ENCODE measurements at regions not wholly inside any gene's neighbourhood (a gene's known extent, or its start where the extent isn't known, plus 50 kb on each side); places are given as distances from the start of the nearest gene placed in this dataset.

DNA sequence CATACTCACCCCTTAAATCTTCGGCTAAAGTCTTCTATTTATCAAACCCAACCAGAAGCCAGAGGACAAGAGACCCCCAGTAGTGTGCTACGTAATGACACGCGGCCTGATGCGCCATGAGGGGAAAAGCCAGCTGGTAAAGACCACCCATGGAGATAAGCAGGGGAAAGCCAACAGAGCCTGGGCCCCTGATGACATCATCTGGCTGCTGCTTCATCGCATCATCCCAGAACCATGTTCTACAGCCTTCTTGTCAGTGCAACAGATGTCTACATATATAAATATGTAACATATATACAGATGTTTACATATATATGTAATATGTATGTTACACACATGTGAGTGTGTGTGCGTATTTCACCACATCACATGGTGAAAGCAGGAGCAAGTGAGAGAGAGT is 81.7 kb upstream of the VANGL1 start:
- no peak for TF ChIP-seq BHLHE40 (IDR thresholded peaks at IDR 0.05; ENCODE audit: low read depth, low read length)
- TF ChIP-seq, protein P1, sequence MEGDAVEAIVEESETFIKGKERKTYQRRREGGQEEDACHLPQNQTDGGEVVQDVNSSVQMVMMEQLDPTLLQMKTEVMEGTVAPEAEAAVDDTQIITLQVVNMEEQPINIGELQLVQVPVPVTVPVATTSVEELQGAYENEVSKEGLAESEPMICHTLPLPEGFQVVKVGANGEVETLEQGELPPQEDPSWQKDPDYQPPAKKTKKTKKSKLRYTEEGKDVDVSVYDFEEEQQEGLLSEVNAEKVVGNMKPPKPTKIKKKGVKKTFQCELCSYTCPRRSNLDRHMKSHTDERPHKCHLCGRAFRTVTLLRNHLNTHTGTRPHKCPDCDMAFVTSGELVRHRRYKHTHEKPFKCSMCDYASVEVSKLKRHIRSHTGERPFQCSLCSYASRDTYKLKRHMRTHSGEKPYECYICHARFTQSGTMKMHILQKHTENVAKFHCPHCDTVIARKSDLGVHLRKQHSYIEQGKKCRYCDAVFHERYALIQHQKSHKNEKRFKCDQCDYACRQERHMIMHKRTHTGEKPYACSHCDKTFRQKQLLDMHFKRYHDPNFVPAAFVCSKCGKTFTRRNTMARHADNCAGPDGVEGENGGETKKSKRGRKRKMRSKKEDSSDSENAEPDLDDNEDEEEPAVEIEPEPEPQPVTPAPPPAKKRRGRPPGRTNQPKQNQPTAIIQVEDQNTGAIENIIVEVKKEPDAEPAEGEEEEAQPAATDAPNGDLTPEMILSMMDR (conservative IDR thresholded peaks at IDR 0.05; ENCODE audit: low read depth, low read length) = no peak
- TF ChIP-seq CEBPB (IDR thresholded peaks at IDR 0.05; ENCODE audit: low read depth, low read length) = no peak
- TF ChIP-seq USF2 (IDR thresholded peaks at IDR 0.05; ENCODE audit: low read depth, low read length) = no peak
- TF ChIP-seq POLR2A (IDR thresholded peaks at IDR 0.05; ENCODE audit: low read depth, low read length) = no peak
- no peak for TF ChIP-seq RAD21 (IDR thresholded peaks at IDR 0.05; ENCODE audit: low read length)
- no peak for TF ChIP-seq MAFK (IDR thresholded peaks at IDR 0.05; ENCODE audit: low read depth, low read length)
- TF ChIP-seq SMC3 (IDR thresholded peaks at IDR 0.05; ENCODE audit: low read depth, low read length) = no peak
- TF ChIP-seq MXI1 (IDR thresholded peaks at IDR 0.05; ENCODE audit: borderline replicate concordance, low read depth, low read length) = no peak
- TF ChIP-seq FOS (IDR thresholded peaks at IDR 0.05; ENCODE audit: low read depth, low read length) = no peak
- TF ChIP-seq RFX5 (IDR thresholded peaks at IDR 0.05; ENCODE audit: low read depth, low read length) = no peak
- TF ChIP-seq CHD1 (IDR thresholded peaks at IDR 0.05; ENCODE audit: low read depth, low read length) = no peak

Measured in IMR-90 (cell line).